ENCODE measurements at regions not wholly inside any gene's neighbourhood (a gene's known extent, or its start where the extent isn't known, plus 50 kb on each side); places are given as distances from the start of the nearest gene placed in this dataset.
"Not testable (repeated sequence)": the region's sequence is repeated elsewhere in the genome, so short reads cannot be mapped to it uniquely, and the experiment has no call there.

- DNase-seq (ENCODE audit: low read depth) = peak; percentile 3
Measured at GRCh38 chr1:101483982-101484688, 247.3 kb downstream of the S1PR1 start.

GRCh38 chr1:101484689-101485338 is 248.0 kb downstream of the S1PR1 start:
- DNase-seq (ENCODE audit: low read depth) = no peak

GRCh38 chr1:101485712-101486111 is 248.9 kb downstream of the S1PR1 start:
- no peak for DNase-seq (ENCODE audit: low read depth)

- DNase-seq (ENCODE audit: low read depth) = not testable (repeated sequence)
Measured at GRCh38 chr1:101492144-101492543, 255.3 kb downstream of the S1PR1 start.

- not testable (repeated sequence) for DNase-seq (ENCODE audit: low read depth)
Measured at GRCh38 chr1:101493920-101494319, 257.1 kb downstream of the S1PR1 start.

- no peak for DNase-seq (ENCODE audit: low read depth)
Measured at GRCh38 chr1:101496109-101496508, 259.3 kb downstream of the S1PR1 start.

- no peak for DNase-seq (ENCODE audit: low read depth)
Measured at GRCh38 chr1:101497881-101498559, 261.2 kb downstream of the S1PR1 start.

- DNase-seq (ENCODE audit: low read depth) = not testable (repeated sequence)
Measured at GRCh38 chr1:101504106-101504505, 267.3 kb downstream of the S1PR1 start.

GRCh38 chr1:101505240-101505639 is 268.4 kb downstream of the S1PR1 start:
- not testable (repeated sequence) for DNase-seq (ENCODE audit: low read depth)

- DNase-seq (ENCODE audit: low read depth) = peak; percentile 20
Measured at GRCh38 chr1:101506541-101507164, 269.8 kb downstream of the S1PR1 start.

- no peak for DNase-seq (ENCODE audit: low read depth)
Measured at GRCh38 chr1:101507547-101507971, 270.7 kb downstream of the S1PR1 start.

- no peak for DNase-seq (ENCODE audit: low read depth)
Measured at GRCh38 chr1:101508913-101509312, 272.1 kb downstream of the S1PR1 start.

- no peak for DNase-seq (ENCODE audit: low read depth)
Measured at GRCh38 chr1:101509370-101509769, 272.6 kb downstream of the S1PR1 start.

GRCh38 chr1:101511202-101511891 is 274.5 kb downstream of the S1PR1 start:
- DNase-seq (ENCODE audit: low read depth) = no peak

- DNase-seq (ENCODE audit: low read depth) = peak; percentile 12
Measured at GRCh38 chr1:101520302-101520701, 283.5 kb downstream of the S1PR1 start.

GRCh38 chr1:101522486-101522885 is 285.7 kb downstream of the S1PR1 start:
- DNase-seq (ENCODE audit: low read depth) = no peak

- DNase-seq (ENCODE audit: low read depth) = no peak
Measured at GRCh38 chr1:101526813-101527212, 290.0 kb downstream of the S1PR1 start.

- no peak for DNase-seq (ENCODE audit: low read depth)
Measured at GRCh38 chr1:101532377-101532776, 295.6 kb downstream of the S1PR1 start.

GRCh38 chr1:101540161-101540560 is 303.3 kb downstream of the S1PR1 start:
- DNase-seq (ENCODE audit: low read depth) = no peak

- DNase-seq (ENCODE audit: low read depth) = no peak
Measured at GRCh38 chr1:101546885-101547284, 310.1 kb downstream of the S1PR1 start.

- no peak for DNase-seq (ENCODE audit: low read depth)
Measured at GRCh38 chr1:101547357-101547756, 310.5 kb downstream of the S1PR1 start.

GRCh38 chr1:101548376-101548775 is 311.6 kb downstream of the S1PR1 start:
- DNase-seq (ENCODE audit: low read depth) = no peak
